ENCODE measurements at regions not wholly inside any gene's neighbourhood (a gene's known extent, or its start where the extent isn't known, plus 50 kb on each side); places are given as distances from the start of the nearest gene placed in this dataset.

- no peak for DNase-seq (ENCODE audit: low spot score)
- intact Hi-C loops (cut with micrococcal nuclease): no loop called here
- H3K4me3 Mint-ChIP-seq (ENCODE audit: low read depth): no peak overlapping the region
- H3K27ac Mint-ChIP-seq: no peak overlapping the region
- H3K9me3 Mint-ChIP-seq: peaks cover 25% of the 10 kb centered on the region
- no peaks in the 10 kb centered on the region for H3K4me1 Mint-ChIP-seq (ENCODE audit: low read depth)
- H3K36me3 Mint-ChIP-seq (ENCODE audit: low read depth): no peaks in the 10 kb centered on the region
- H3K27me3 Mint-ChIP-seq (ENCODE audit: low read depth): no peaks in the 10 kb centered on the region
Measured at GRCh38 chr10:54961040-54961439, 160.0 kb upstream of the PCDH15 start.

GRCh38 chr10:54958844-54959243 lies 157.8 kb upstream of the PCDH15 start:
- DNase-seq (ENCODE audit: low spot score): no peak

GRCh38 chr10:54947605-54948004 lies 146.6 kb upstream of the PCDH15 start:
- H3K36me3 Mint-ChIP-seq (ENCODE audit: low read depth): no peaks in the 10 kb centered on the region
- no peak for DNase-seq (ENCODE audit: low spot score)
- H3K27me3 Mint-ChIP-seq (ENCODE audit: low read depth): no peaks in the 10 kb centered on the region
- H3K4me1 Mint-ChIP-seq (ENCODE audit: low read depth): no peaks in the 10 kb centered on the region
- H3K4me3 Mint-ChIP-seq (ENCODE audit: low read depth): no peak overlapping the region
- no peak overlapping the region for H3K27ac Mint-ChIP-seq
- peaks cover 25% of the 10 kb centered on the region for H3K9me3 Mint-ChIP-seq
- intact Hi-C loops (cut with micrococcal nuclease): no loop called here

More at GRCh38 chr10:54958844-54959243, 157.8 kb upstream of the PCDH15 start:
- no peak overlapping the region for H3K27ac Mint-ChIP-seq
- no peaks in the 10 kb centered on the region for H3K4me1 Mint-ChIP-seq (ENCODE audit: low read depth)
- H3K27me3 Mint-ChIP-seq (ENCODE audit: low read depth): no peaks in the 10 kb centered on the region
- intact Hi-C loops (cut with micrococcal nuclease): no loop called here
- H3K9me3 Mint-ChIP-seq: peaks cover 24% of the 10 kb centered on the region
- H3K4me3 Mint-ChIP-seq (ENCODE audit: low read depth): no peak overlapping the region
- H3K36me3 Mint-ChIP-seq (ENCODE audit: low read depth): no peaks in the 10 kb centered on the region

GRCh38 chr10:54940418-54940817 lies 139.4 kb upstream of the PCDH15 start:
- Mint-ChIP-seq H3K4me1 (ENCODE audit: low read depth) (no peaks in the 10 kb centered on the region), H3K4me3 (ENCODE audit: low read depth) (no peak overlapping the region), H3K9me3 (peaks cover 29% of the 10 kb centered on the region), H3K36me3 (ENCODE audit: low read depth) (no peaks in the 10 kb centered on the region), H3K27ac (no peak overlapping the region), H3K27me3 (ENCODE audit: low read depth) (no peaks in the 10 kb centered on the region)
- intact Hi-C loops (cut with micrococcal nuclease): no loop called here
- no peak for DNase-seq (ENCODE audit: low spot score)

- Mint-ChIP-seq H3K27ac (no peak overlapping the region), H3K36me3 (ENCODE audit: low read depth) (no peaks in the 10 kb centered on the region), H3K4me1 (ENCODE audit: low read depth) (no peaks in the 10 kb centered on the region), H3K27me3 (ENCODE audit: low read depth) (no peaks in the 10 kb centered on the region), H3K4me3 (ENCODE audit: low read depth) (no peak overlapping the region), H3K9me3 (peaks cover 35% of the 10 kb centered on the region)
- no peak for DNase-seq (ENCODE audit: low spot score)
- intact Hi-C loops (cut with micrococcal nuclease): no loop called here
Measured at GRCh38 chr10:54914049-54914448, 113.0 kb upstream of the PCDH15 start.

GRCh38 chr10:54909165-54909564 lies 108.1 kb upstream of the PCDH15 start:
- Mint-ChIP-seq H3K27ac (no peak overlapping the region), H3K4me3 (ENCODE audit: low read depth) (no peak overlapping the region), H3K9me3 (peaks cover 33% of the 10 kb centered on the region), H3K4me1 (ENCODE audit: low read depth) (no peaks in the 10 kb centered on the region), H3K36me3 (ENCODE audit: low read depth) (no peaks in the 10 kb centered on the region), H3K27me3 (ENCODE audit: low read depth) (no peaks in the 10 kb centered on the region)
- DNase-seq (ENCODE audit: low spot score): no peak
- intact Hi-C loops (cut with micrococcal nuclease): no loop called here

GRCh38 chr10:54908019-54908418 lies 107.0 kb upstream of the PCDH15 start:
- no peak for DNase-seq (ENCODE audit: low spot score)
- intact Hi-C loops (cut with micrococcal nuclease): no loop called here
- H3K4me1 Mint-ChIP-seq (ENCODE audit: low read depth): no peaks in the 10 kb centered on the region
- H3K27ac Mint-ChIP-seq: no peak overlapping the region
- H3K4me3 Mint-ChIP-seq (ENCODE audit: low read depth): no peak overlapping the region
- no peaks in the 10 kb centered on the region for H3K36me3 Mint-ChIP-seq (ENCODE audit: low read depth)
- H3K9me3 Mint-ChIP-seq: peaks cover 26% of the 10 kb centered on the region
- no peaks in the 10 kb centered on the region for H3K27me3 Mint-ChIP-seq (ENCODE audit: low read depth)

GRCh38 chr10:54906940-54907339 lies 105.9 kb upstream of the PCDH15 start:
- H3K27me3 Mint-ChIP-seq (ENCODE audit: low read depth): no peaks in the 10 kb centered on the region
- no peaks in the 10 kb centered on the region for H3K36me3 Mint-ChIP-seq (ENCODE audit: low read depth)
- DNase-seq (ENCODE audit: low spot score): no peak
- intact Hi-C loops (cut with micrococcal nuclease): no loop called here
- H3K9me3 Mint-ChIP-seq: peaks cover 18% of the 10 kb centered on the region
- no peak overlapping the region for H3K4me3 Mint-ChIP-seq (ENCODE audit: low read depth)
- H3K4me1 Mint-ChIP-seq (ENCODE audit: low read depth): no peaks in the 10 kb centered on the region
- no peak overlapping the region for H3K27ac Mint-ChIP-seq

GRCh38 chr10:54905578-54906192 lies 104.7 kb upstream of the PCDH15 start:
- H3K27me3 Mint-ChIP-seq (ENCODE audit: low read depth): no peaks in the 10 kb centered on the region
- DNase-seq (ENCODE audit: low spot score): no peak
- no peak overlapping the region for H3K27ac Mint-ChIP-seq
- no peak overlapping the region for H3K4me3 Mint-ChIP-seq (ENCODE audit: low read depth)
- intact Hi-C loops (cut with micrococcal nuclease): no loop called here
- H3K9me3 Mint-ChIP-seq: peaks cover 14% of the 10 kb centered on the region
- no peaks in the 10 kb centered on the region for H3K36me3 Mint-ChIP-seq (ENCODE audit: low read depth)
- H3K4me1 Mint-ChIP-seq (ENCODE audit: low read depth): no peaks in the 10 kb centered on the region

- Mint-ChIP-seq H3K36me3 (ENCODE audit: low read depth) (no peaks in the 10 kb centered on the region), H3K27ac (no peak overlapping the region), H3K4me3 (ENCODE audit: low read depth) (no peak overlapping the region), H3K27me3 (ENCODE audit: low read depth) (no peaks in the 10 kb centered on the region), H3K4me1 (ENCODE audit: low read depth) (no peaks in the 10 kb centered on the region), H3K9me3 (peaks cover 8% of the 10 kb centered on the region)
- intact Hi-C loops (cut with micrococcal nuclease): no loop called here
- no peak for DNase-seq (ENCODE audit: low spot score)
Measured at GRCh38 chr10:54904833-54905232, 103.8 kb upstream of the PCDH15 start.

- intact Hi-C loops (cut with micrococcal nuclease): no loop called here
- H3K27me3 Mint-ChIP-seq (ENCODE audit: low read depth): no peaks in the 10 kb centered on the region
- H3K36me3 Mint-ChIP-seq (ENCODE audit: low read depth): no peaks in the 10 kb centered on the region
- no peak overlapping the region for H3K27ac Mint-ChIP-seq
- no peak for DNase-seq (ENCODE audit: low spot score)
- no peak overlapping the region for H3K4me3 Mint-ChIP-seq (ENCODE audit: low read depth)
- peaks cover 8% of the 10 kb centered on the region for H3K9me3 Mint-ChIP-seq
- H3K4me1 Mint-ChIP-seq (ENCODE audit: low read depth): no peaks in the 10 kb centered on the region
Measured at GRCh38 chr10:54903745-54904144, 102.7 kb upstream of the PCDH15 start.

- Mint-ChIP-seq H3K36me3 (ENCODE audit: low read depth) (no peaks in the 10 kb centered on the region), H3K27ac (no peak overlapping the region), H3K9me3 (peaks cover 3% of the 10 kb centered on the region), H3K4me3 (ENCODE audit: low read depth) (no peak overlapping the region), H3K4me1 (ENCODE audit: low read depth) (no peaks in the 10 kb centered on the region), H3K27me3 (ENCODE audit: low read depth) (no peaks in the 10 kb centered on the region)
- DNase-seq (ENCODE audit: low spot score): no peak
- intact Hi-C loops (cut with micrococcal nuclease): no loop called here
Measured at GRCh38 chr10:54900584-54900983, 99.6 kb upstream of the PCDH15 start.

GRCh38 chr10:54880996-54881395 lies 80.0 kb upstream of the PCDH15 start:
- intact Hi-C loops (cut with micrococcal nuclease): no loop called here
- no peak for DNase-seq (ENCODE audit: low spot score)
- no peaks in the 10 kb centered on the region for H3K27me3 Mint-ChIP-seq (ENCODE audit: low read depth)
- H3K9me3 Mint-ChIP-seq: peaks cover 4% of the 10 kb centered on the region
- no peaks in the 10 kb centered on the region for H3K4me1 Mint-ChIP-seq (ENCODE audit: low read depth)
- H3K36me3 Mint-ChIP-seq (ENCODE audit: low read depth): no peaks in the 10 kb centered on the region
- no peak overlapping the region for H3K4me3 Mint-ChIP-seq (ENCODE audit: low read depth)
- H3K27ac Mint-ChIP-seq: no peak overlapping the region

- no peak for DNase-seq (ENCODE audit: low spot score)
- Mint-ChIP-seq H3K27ac (no peak overlapping the region), H3K27me3 (ENCODE audit: low read depth) (no peaks in the 10 kb centered on the region), H3K4me3 (ENCODE audit: low read depth) (no peak overlapping the region), H3K4me1 (ENCODE audit: low read depth) (no peaks in the 10 kb centered on the region), H3K36me3 (ENCODE audit: low read depth) (no peaks in the 10 kb centered on the region), H3K9me3 (peaks cover 12% of the 10 kb centered on the region)
- intact Hi-C loops (cut with micrococcal nuclease): no loop called here
Measured at GRCh38 chr10:54869022-54869421, 68.0 kb upstream of the PCDH15 start.
